T-cell (primary cell): ENCODE measurements at regions not wholly inside any gene's neighbourhood (a gene's known extent, or its start where the extent isn't known, plus 50 kb on each side); places are given as distances from the start of the nearest gene placed in this dataset.

Source experiments
- ATAC-seq, 4 experiments: fragments of 200-7000 bp in 3 of 4; fragments of 150-1000 bp in 1 of 4; cut with Tn5 transposase; replicated peaks in 1 of 4; 1 replicate in 3 of 4; 2 replicates in 1 of 4; pipeline ENCODE4 v1.10.0; 2021; ENCODE audit warnings: moderate library complexity in 3 of 4, mild to moderate bottlenecking in 2 of 4, moderate number of reproducible peaks in 1 of 4
- CTCF ChIA-PET, 2 donors: fragments of 300-600 bp; sonication (Branson Sonifier 250); formaldehyde crosslinking; loops; one replicate each; lab custom pipeline; 2022; ENCODE audit warnings: antibody characterized with exemption in 2 of 2; lab: Charles Lee
- POLR2A ChIA-PET, 2 donors: fragments of 300-600 bp; sonication (Branson Sonifier 250); formaldehyde crosslinking; loops; one replicate each; lab custom pipeline; 2022; ENCODE audit warnings: antibody characterized with exemption in 2 of 2; lab: Charles Lee
- DNase-seq, 35 experiments: peaks; one replicate each; pipeline versions ENCODE4 v3.0.0 to v3.0.0-alpha.2; 2013 to 2023
- H3K27ac ChIP-seq: one replicate; pipeline ENCODE4 v1.5.1; 2013; ENCODE audit warnings: low read length
- H3K27me3 ChIP-seq, 2 experiments: replicated peaks in 1 of 2; 1 replicate in 1 of 2; 2 replicates in 1 of 2; pipeline versions ENCODE4 v1.6.1 to v1.7.0; 2013; ENCODE audit warnings: low read length in 1 of 2, mixed read lengths in 1 of 2; ENCODE audit not compliant: control insufficient read depth in 2 of 2, insufficient read depth in 2 of 2; ENCODE audit errors: extremely low read depth in 1 of 2
- H3K36me3 ChIP-seq, 2 donors: 1 replicate in 1 of 2; 2 replicates in 1 of 2; pipeline versions ENCODE4 v1.6.1 to v1.7.0; 2013; ENCODE audit warnings: low read length in 1 of 2; ENCODE audit not compliant: control insufficient read depth in 2 of 2, insufficient read depth in 1 of 2; ENCODE audit errors: extremely low read depth in 1 of 2
- H3K4me1 ChIP-seq, 2 experiments: 1 replicate in 1 of 2; 2 replicates in 1 of 2; pipeline versions ENCODE4 v1.6.1 to v1.7.0; 2013; ENCODE audit warnings: low read length in 2 of 2, mixed read lengths in 1 of 2; ENCODE audit not compliant: insufficient read depth in 2 of 2, control insufficient read depth in 1 of 2; ENCODE audit errors: extremely low read depth in 1 of 2
- H3K4me3 ChIP-seq, 2 donors: 1 replicate in 1 of 2; 2 replicates in 1 of 2; pipeline versions ENCODE4 v1.5.1 to v1.7.0; 2013; ENCODE audit warnings: mild to moderate bottlenecking in 2 of 2, low read length in 1 of 2, moderate library complexity in 1 of 2; ENCODE audit not compliant: control insufficient read depth in 1 of 2; ENCODE audit errors: extremely low read depth in 1 of 2
- H3K9me3 ChIP-seq: 2 replicates; pipeline ENCODE4 v1.7.0; 2013
- H3K27ac Mint-ChIP-seq, 2 donors: one replicate each; pipeline ENCODE4 v1.8.0; 2020 to 2021; ENCODE audit warnings: mild to moderate bottlenecking in 2 of 2, mixed read lengths in 2 of 2
- H3K27me3 Mint-ChIP-seq, 2 donors: one replicate each; pipeline ENCODE4 v1.8.0; 2021 to 2022; ENCODE audit warnings: mixed read lengths in 2 of 2
- H3K36me3 Mint-ChIP-seq: one replicate; pipeline ENCODE4 v1.8.0; 2021; ENCODE audit warnings: mixed read lengths
- H3K4me1 Mint-ChIP-seq, 3 donors: one replicate each; pipeline ENCODE4 v1.8.0; 2020 to 2022; ENCODE audit warnings: mixed read lengths in 3 of 3, mild to moderate bottlenecking in 1 of 3
- H3K4me3 Mint-ChIP-seq, 3 donors: one replicate each; pipeline ENCODE4 v1.8.0; 2020 to 2022; ENCODE audit warnings: mild to moderate bottlenecking in 3 of 3, mixed read lengths in 3 of 3, moderate library complexity in 3 of 3
- H3K9me3 Mint-ChIP-seq, 3 donors: one replicate each; pipeline ENCODE4 v1.8.0; 2020 to 2022; ENCODE audit warnings: mixed read lengths in 3 of 3
- WGBS: methylation state at CpG from one replicate; pipeline ENCODE4 v1.1.5; 2013; ENCODE audit warnings: missing lambda C conversion rate; ENCODE audit not compliant: insufficient coverage; 5-methylcytosine and 5-hydroxymethylcytosine counted together

GRCh38 chr12:24500831-24501230 lies 448.1 kb downstream of the BCAT1 start:
- Histone ChIP-seq H3K4me3 (no peak overlapping the region), H3K9me3 (no peaks in the 10 kb centered on the region), H3K4me1 (no peaks in the 10 kb centered on the region), H3K36me3 (no peaks in the 10 kb centered on the region), H3K27me3 (no peaks in the 10 kb centered on the region), H3K27ac (no peak overlapping the region)
- Mint-ChIP-seq H3K27me3 (no peaks in the 10 kb centered on the region), H3K4me1 (no peaks in the 10 kb centered on the region), H3K27ac (no peak overlapping the region), H3K9me3 (peaks cover 0 to 15% (median 4%) of the 10 kb centered on the region in 3 donors), H3K4me3 (no peak overlapping the region), H3K36me3 (no peaks in the 10 kb centered on the region)
- CTCF ChIA-PET = interaction anchor here in 1 of 2 donors (0.7 to 1.0 kb wide), 2 partner anchors 18 to 232 kb away, joined by 4 to 5 read pairs; no protein-coding TSS in a partner anchor
- no CpG with 5 or more reads among the region's 2 CpGs for WGBS
- ATAC-seq (no peak), DNase-seq (no peak)
- POLR2A ChIA-PET = interaction anchor here in 1 of 2 donors (1.0 kb wide), 1 partner anchor 10 kb away, joined by 3 read pairs; no protein-coding TSS in a partner anchor

- Mint-ChIP-seq H3K36me3 (no peaks in the 10 kb centered on the region), H3K9me3 (peaks cover 0 to 15% (median 4%) of the 10 kb centered on the region in 3 donors), H3K27ac (no peak overlapping the region), H3K4me3 (no peak overlapping the region), H3K27me3 (no peaks in the 10 kb centered on the region), H3K4me1 (no peaks in the 10 kb centered on the region)
- H3K4me1 ChIP-seq = no peaks in the 10 kb centered on the region
- no peak for DNase-seq
- POLR2A ChIA-PET = interaction anchor here in 1 of 2 donors (0.6 kb wide), 1 partner anchor 30 kb away, joined by 3 read pairs; no protein-coding TSS in a partner anchor
- no peaks in the 10 kb centered on the region for H3K27me3 ChIP-seq
- no peaks in the 10 kb centered on the region for H3K9me3 ChIP-seq
- H3K27ac ChIP-seq = no peak overlapping the region
- no peak for ATAC-seq
- H3K4me3 ChIP-seq = no peak overlapping the region
- H3K36me3 ChIP-seq = no peaks in the 10 kb centered on the region
- WGBS = 80% methylated on average over 2 of the region's 4 CpGs
- CTCF ChIA-PET = interaction anchor here in 1 of 2 donors (0.7 to 1.0 kb wide), 2 partner anchors 18 to 232 kb away, joined by 4 to 5 read pairs; no protein-coding TSS in a partner anchor
These were observed 448.5 kb downstream of the BCAT1 start for GRCh38 chr12:24500421-24500820.

DNA sequence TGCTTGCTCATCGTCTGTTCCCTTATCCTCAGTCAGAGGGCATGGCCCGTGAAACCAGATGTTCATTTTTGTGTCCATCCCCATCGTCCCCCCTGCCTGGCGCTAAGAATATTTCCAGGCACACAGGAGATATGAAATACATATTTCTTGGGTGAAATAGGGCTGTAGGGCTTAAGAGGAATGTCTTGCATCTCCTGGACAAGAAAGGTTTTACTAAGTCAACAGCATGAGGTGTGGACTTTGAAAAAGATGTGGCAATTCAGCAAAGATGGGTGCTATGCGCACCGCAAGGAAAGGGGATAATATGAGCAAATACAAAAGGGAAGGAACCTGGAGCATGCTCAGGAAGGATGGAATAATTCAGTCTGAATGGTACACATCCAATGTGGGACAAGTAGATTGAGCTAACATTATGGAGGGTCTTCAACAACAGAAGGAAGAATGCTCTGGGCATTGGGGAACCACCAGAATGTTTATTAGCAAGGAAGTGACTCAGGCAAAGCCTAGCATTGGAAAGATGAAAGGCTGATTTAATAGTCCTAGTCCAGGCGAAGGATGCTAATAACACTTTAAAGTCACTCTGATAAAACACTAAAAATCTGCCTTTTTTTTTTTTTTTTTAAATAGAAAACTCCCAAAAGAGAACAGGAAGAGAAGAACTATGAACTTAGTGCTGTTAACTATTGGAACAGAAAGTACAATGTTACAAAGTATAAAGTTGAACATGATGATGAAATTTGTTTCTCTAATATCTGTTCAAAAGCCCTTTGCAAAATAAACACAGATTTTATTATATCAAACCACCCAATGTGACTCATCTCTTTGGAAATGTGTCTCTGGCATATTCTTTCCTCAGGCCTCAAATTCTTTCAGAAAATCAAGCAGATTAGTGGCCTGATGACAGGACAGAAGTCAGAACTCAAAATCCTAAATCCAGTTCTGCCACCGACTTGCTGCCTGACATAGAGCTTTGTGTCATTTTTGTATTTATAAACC lies 449.5 kb downstream of the BCAT1 start:
- H3K36me3 Mint-ChIP-seq = no peaks in the 10 kb centered on the region
- Histone ChIP-seq H3K4me1 (no peaks in the 10 kb centered on the region), H3K27me3 (no peaks in the 10 kb centered on the region), H3K36me3 (no peaks in the 10 kb centered on the region), H3K9me3 (no peaks in the 10 kb centered on the region), H3K4me3 (no peak overlapping the region), H3K27ac (no peak overlapping the region)
- no peak overlapping the region for H3K27ac Mint-ChIP-seq
- CTCF ChIA-PET = no interaction called here
- no peaks in the 10 kb centered on the region for H3K4me1 Mint-ChIP-seq
- DNase-seq (no peak), ATAC-seq (no peak)
- POLR2A ChIA-PET = interaction anchor here in 1 of 2 donors (0.6 kb wide), 1 partner anchor 31 kb away, joined by 3 read pairs; no protein-coding TSS in a partner anchor
- 89% methylated on average over 6 of the region's 8 CpGs for WGBS
- no peaks in the 10 kb centered on the region for H3K27me3 Mint-ChIP-seq
- peaks cover 0 to 8% (median 4%) of the 10 kb centered on the region in 3 donors for H3K9me3 Mint-ChIP-seq
- H3K4me3 Mint-ChIP-seq = no peak overlapping the region

- Mint-ChIP-seq H3K27me3 (no peaks in the 10 kb centered on the region), H3K9me3 (no peaks in the 10 kb centered on the region), H3K36me3 (no peaks in the 10 kb centered on the region), H3K27ac (no peak overlapping the region), H3K4me1 (no peaks in the 10 kb centered on the region), H3K4me3 (no peak overlapping the region)
- ChIA-PET POLR2A (no interaction called here), CTCF (no interaction called here)
- WGBS = no CpG with 5 or more reads among the region's 1 CpG
- H3K27me3 ChIP-seq = no peaks in the 10 kb centered on the region
- no peak for ATAC-seq
- H3K27ac ChIP-seq = no peak overlapping the region
- H3K4me1 ChIP-seq = no peaks in the 10 kb centered on the region
- no peak overlapping the region for H3K4me3 ChIP-seq
- no peak for DNase-seq
- no peaks in the 10 kb centered on the region for H3K36me3 ChIP-seq
- no peaks in the 10 kb centered on the region for H3K9me3 ChIP-seq
These were observed 452.1 kb downstream of the BCAT1 start for GRCh38 chr12:24496755-24497154.

- WGBS = no CpG with 5 or more reads among the region's 2 CpGs
- Histone ChIP-seq H3K9me3 (no peaks in the 10 kb centered on the region), H3K4me1 (no peaks in the 10 kb centered on the region), H3K36me3 (no peaks in the 10 kb centered on the region), H3K27me3 (no peaks in the 10 kb centered on the region), H3K27ac (no peak overlapping the region), H3K4me3 (no peak overlapping the region)
- CTCF ChIA-PET = no interaction called here
- Mint-ChIP-seq H3K36me3 (no peaks in the 10 kb centered on the region), H3K27ac (no peak overlapping the region), H3K27me3 (no peaks in the 10 kb centered on the region), H3K4me3 (no peak overlapping the region), H3K9me3 (no peaks in the 10 kb centered on the region), H3K4me1 (no peaks in the 10 kb centered on the region)
- ATAC-seq = no peak
- POLR2A ChIA-PET = no interaction called here
- no peak for DNase-seq
These were observed 454.5 kb downstream of the BCAT1 start for GRCh38 chr12:24494401-24494800.

DNA sequence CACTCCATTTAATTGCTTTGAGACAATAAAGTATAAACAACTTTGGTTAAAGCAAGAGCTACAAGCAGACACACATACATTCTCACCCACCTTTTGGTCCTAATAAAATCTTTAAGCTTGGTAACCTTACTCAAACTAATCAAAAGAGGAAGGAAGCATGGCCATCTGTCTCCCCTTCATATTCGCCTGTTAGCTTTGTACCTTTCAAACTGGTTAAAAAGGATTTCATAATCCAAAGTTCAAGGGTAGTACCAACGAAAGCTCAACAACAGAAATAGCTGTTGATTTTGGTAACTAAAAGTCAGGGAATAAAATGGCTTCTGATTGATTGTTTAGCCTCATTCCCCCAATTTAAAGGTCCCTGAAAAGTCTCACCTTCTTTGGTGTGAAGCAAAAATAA lies 456.9 kb downstream of the BCAT1 start:
- Mint-ChIP-seq H3K9me3 (no peaks in the 10 kb centered on the region), H3K36me3 (no peaks in the 10 kb centered on the region), H3K4me3 (no peak overlapping the region), H3K4me1 (no peaks in the 10 kb centered on the region), H3K27me3 (no peaks in the 10 kb centered on the region), H3K27ac (no peak overlapping the region)
- ATAC-seq (no peak), DNase-seq (no peak)
- ChIA-PET POLR2A (no interaction called here), CTCF (no interaction called here)
- Histone ChIP-seq H3K36me3 (no peaks in the 10 kb centered on the region), H3K4me3 (no peak overlapping the region), H3K27ac (no peak overlapping the region), H3K27me3 (no peaks in the 10 kb centered on the region), H3K9me3 (no peaks in the 10 kb centered on the region), H3K4me1 (no peaks in the 10 kb centered on the region)
- WGBS = no CpG with 5 or more reads among the region's 2 CpGs
